IMR-90 (cell line): ENCODE measurements at regions not wholly inside any gene's neighbourhood (a gene's known extent, or its start where the extent isn't known, plus 50 kb on each side); places are given as distances from the start of the nearest gene placed in this dataset.

Source experiments
- ATAC-seq: fragments of 200-7000 bp; cut with Tn5 transposase; 2 replicates; pipeline ENCODE4 v1.9.1; 2020; ENCODE audit warnings: low read depth, mild to moderate bottlenecking, moderate library complexity
- BruUV-seq: library from RNA; stranded (reverse); fragments of 400-500 nt; replicated peaks from 2 replicates; lab custom pipeline; 2021; lab: Mats Ljungman, UMichigan
- CTCF ChIA-PET: fragments of 300-600 bp; formaldehyde crosslinking; extraction: SDS; loops from one replicate; lab custom pipeline; 2021; ENCODE audit warnings: antibody characterized with exemption; lab: Yijun Ruan, JAX
- POLR2A ChIA-PET: fragments of 300-600 bp; sonication (Branson Sonifier 250); formaldehyde crosslinking; loops from one replicate; lab custom pipeline; 2022; ENCODE audit warnings: antibody characterized with exemption; ENCODE audit not compliant: unreplicated experiment; lab: Charles Lee
- DNase-seq: peaks from one replicate; pipeline ENCODE4 v3.0.0; 2013
- H2AFZ ChIP-seq: replicated peaks from 2 replicates; pipeline ENCODE3; 2013; ENCODE audit warnings: low read length, mild to moderate bottlenecking; ENCODE audit not compliant: poor library complexity
- H2AK5ac ChIP-seq: 2 replicates; pipeline ENCODE4 v1.6.1; 2013; ENCODE audit warnings: low read depth, low read length, inconsistent platforms
- H2AK9ac ChIP-seq: replicated peaks from 2 replicates; pipeline ENCODE3; 2013; ENCODE audit warnings: mild to moderate bottlenecking, low read depth, low read length, moderate library complexity; ENCODE audit not compliant: poor library complexity
- H2BK120ac ChIP-seq: 2 replicates; pipeline ENCODE4 v1.6.1; 2013; ENCODE audit warnings: low read depth, low read length, inconsistent platforms
- H2BK15ac ChIP-seq: 3 replicates; pipeline ENCODE4 v1.6.1; 2013; ENCODE audit warnings: low read depth, low read length, inconsistent platforms
- H2BK20ac ChIP-seq: 2 replicates; pipeline ENCODE4 v1.6.1; 2013; ENCODE audit warnings: low read depth, mild to moderate bottlenecking, inconsistent platforms, low read length, moderate library complexity
- H2BK5ac ChIP-seq: 2 replicates; pipeline ENCODE4 v1.6.1; 2013; ENCODE audit warnings: mild to moderate bottlenecking, low read depth, low read length, inconsistent platforms; ENCODE audit not compliant: poor library complexity, severe bottlenecking
- H3K14ac ChIP-seq: replicated peaks from 2 replicates; pipeline ENCODE4 v1.6.1; 2013; ENCODE audit warnings: low read depth, low read length, inconsistent platforms
- H3K18ac ChIP-seq: 2 replicates; pipeline ENCODE4 v1.6.1; 2013; ENCODE audit warnings: low read depth, low read length, control low read depth
- H3K23ac ChIP-seq: 2 replicates; pipeline ENCODE4 v1.6.1; 2013; ENCODE audit warnings: low read depth, low read length, inconsistent platforms
- H3K27ac ChIP-seq: 2 replicates; pipeline ENCODE4 v1.5.1; 2013; ENCODE audit warnings: mild to moderate bottlenecking, control low read depth, low read length; ENCODE audit not compliant: insufficient read depth
- H3K27me3 ChIP-seq: 2 replicates; pipeline ENCODE4 v1.6.1; 2013; ENCODE audit warnings: low read length; ENCODE audit not compliant: control insufficient read depth, insufficient read depth
- H3K36me3 ChIP-seq: 2 replicates; pipeline ENCODE4 v1.6.1; 2013; ENCODE audit warnings: low read length, mixed read lengths; ENCODE audit not compliant: control insufficient read depth, insufficient read depth
- H3K4ac ChIP-seq: 2 replicates; pipeline ENCODE4 v1.6.1; 2013; ENCODE audit warnings: low read depth, low read length, inconsistent platforms
- H3K4me1 ChIP-seq: 2 replicates; pipeline ENCODE4 v1.6.1; 2013; ENCODE audit warnings: low read length, mixed read lengths; ENCODE audit not compliant: control insufficient read depth, insufficient read depth
- H3K4me2 ChIP-seq: 2 replicates; pipeline ENCODE4 v1.6.1; 2013; ENCODE audit warnings: low read depth, mild to moderate bottlenecking, control low read depth, low read length, moderate library complexity
- H3K4me3 ChIP-seq: 2 replicates; pipeline ENCODE4 v1.5.1; 2013; ENCODE audit warnings: low read depth, mild to moderate bottlenecking, control low read depth, low read length, moderate library complexity; ENCODE audit not compliant: insufficient read depth
- H3K56ac ChIP-seq: 2 replicates; pipeline ENCODE4 v1.6.1; 2013; ENCODE audit warnings: low read length, inconsistent platforms; ENCODE audit not compliant: insufficient read depth; ENCODE audit errors: extremely low read depth
- H3K79me1 ChIP-seq, 2 experiments: 2 replicates each; pipeline ENCODE4 v1.6.1; 2013; ENCODE audit warnings: low read length in 2 of 2, inconsistent platforms in 1 of 2, low read depth in 1 of 2
- H3K9ac ChIP-seq: 2 replicates; pipeline ENCODE4 v1.6.1; 2013; ENCODE audit warnings: low read depth, low read length, control low read depth
- H3K9me1 ChIP-seq: 2 replicates; pipeline ENCODE4 v1.6.1; 2013; ENCODE audit warnings: low read length, inconsistent platforms; ENCODE audit not compliant: insufficient read depth
- H3K9me3 ChIP-seq: 2 replicates; pipeline ENCODE4 v1.6.1; 2013; ENCODE audit warnings: low read length; ENCODE audit not compliant: control insufficient read depth, insufficient read depth
- H4K20me1 ChIP-seq: 2 replicates; pipeline ENCODE4 v1.6.1; 2013; ENCODE audit warnings: low read length, inconsistent platforms; ENCODE audit not compliant: insufficient read depth
- H4K5ac ChIP-seq: 2 replicates; pipeline ENCODE4 v1.6.1; 2013; ENCODE audit warnings: mild to moderate bottlenecking, low read depth, low read length, control low read depth
- H4K8ac ChIP-seq, 2 experiments: 2 replicates each; pipeline ENCODE4 v1.6.1; 2013; ENCODE audit warnings: low read depth in 2 of 2, low read length in 2 of 2, control low read depth in 1 of 2, inconsistent platforms in 1 of 2
- H4K91ac ChIP-seq: 2 replicates; pipeline ENCODE4 v1.6.1; 2013; ENCODE audit warnings: low read depth, low read length, inconsistent platforms; ENCODE audit not compliant: insufficient read depth
- BHLHE40 ChIP-seq: fragments of 150-350 bp; IDR thresholded peaks from 2 replicates; pipeline ENCODE4 v1.6.1; 2016; ENCODE audit warnings: mild to moderate bottlenecking, low read depth, low read length
- CHD1 ChIP-seq: IDR thresholded peaks from 2 replicates; pipeline ENCODE4 v1.6.1; 2012; ENCODE audit warnings: low read depth, low read length, improper control_type of control experiment
- MAZ ChIP-seq: IDR thresholded peaks from 2 replicates; pipeline ENCODE4 v1.6.1; 2012; ENCODE audit warnings: low read depth, mild to moderate bottlenecking, low read length, improper control_type of control experiment, moderate library complexity, borderline replicate concordance
- MXI1 ChIP-seq: IDR thresholded peaks from 2 replicates; pipeline ENCODE4 v1.6.1; 2012; ENCODE audit warnings: low read depth, mild to moderate bottlenecking, low read length, moderate library complexity, borderline replicate concordance
- NFE2L2 ChIP-seq: fragments of 150-350 bp; IDR thresholded peaks from 2 replicates; pipeline ENCODE4 v1.6.1; 2016; ENCODE audit warnings: low read depth, mild to moderate bottlenecking, low read length
- POLR2A ChIP-seq: IDR thresholded peaks from 2 replicates; pipeline ENCODE4 v1.6.1; 2012; ENCODE audit warnings: mild to moderate bottlenecking, low read depth, low read length
- RFX5 ChIP-seq: IDR thresholded peaks from 2 replicates; pipeline ENCODE4 v1.8.0; 2012; ENCODE audit warnings: low read depth, mild to moderate bottlenecking, low read length, moderate library complexity
- SMC3 ChIP-seq: fragments of 150-350 bp; IDR thresholded peaks from 2 replicates; pipeline ENCODE4 v1.6.1; 2016; ENCODE audit warnings: low read depth, mild to moderate bottlenecking, antibody characterized with exemption, low read length, moderate library complexity
- WGBS, 2 experiments: methylation state at CpG; one replicate each; pipeline versions ENCODE4 v1.1.5 to v1.1.7; 2013; ENCODE audit warnings: missing lambda C conversion rate in 2 of 2; ENCODE audit not compliant: insufficient read length in 1 of 2; ENCODE audit errors: extremely low coverage in 2 of 2; 5-methylcytosine and 5-hydroxymethylcytosine counted together
- dilution Hi-C: fragments of 300-500 bp; cut with HindIII; formaldehyde crosslinking; loops from one replicate; pipeline ENCODE4 v1.14.3; 2018; ENCODE audit warnings: low sequenced_read_pairs; ENCODE audit not compliant: unreplicated experiment
- in situ Hi-C: fragments of 300-500 bp; cut with MboI; formaldehyde crosslinking; loops from 3 replicates; pipeline ENCODE4 v1.14.3; 2019; ENCODE audit warnings: low sequenced_read_pairs, inconsistent platforms, mixed read lengths
- intact Hi-C: fragments of 100-400 bp; cut with micrococcal nuclease; formaldehyde crosslinking; loops from 2 replicates; pipeline ENCODE4 v1.10.0; 2022
- TF ChIP-seq, protein P1 (sequence below): fragments of 150-350 bp; IDR thresholded peaks from 2 replicates; pipeline ENCODE4 v1.6.1; 2017; ENCODE audit warnings: mild to moderate bottlenecking, antibody characterized with exemption, low read length, low read depth
- TF ChIP-seq, protein P2 (sequence below): fragments of 150-350 bp; IDR thresholded peaks from 2 replicates; pipeline ENCODE4 v1.6.1; 2016; ENCODE audit warnings: low read depth, mild to moderate bottlenecking, low read length, moderate library complexity, borderline replicate concordance

DNA sequence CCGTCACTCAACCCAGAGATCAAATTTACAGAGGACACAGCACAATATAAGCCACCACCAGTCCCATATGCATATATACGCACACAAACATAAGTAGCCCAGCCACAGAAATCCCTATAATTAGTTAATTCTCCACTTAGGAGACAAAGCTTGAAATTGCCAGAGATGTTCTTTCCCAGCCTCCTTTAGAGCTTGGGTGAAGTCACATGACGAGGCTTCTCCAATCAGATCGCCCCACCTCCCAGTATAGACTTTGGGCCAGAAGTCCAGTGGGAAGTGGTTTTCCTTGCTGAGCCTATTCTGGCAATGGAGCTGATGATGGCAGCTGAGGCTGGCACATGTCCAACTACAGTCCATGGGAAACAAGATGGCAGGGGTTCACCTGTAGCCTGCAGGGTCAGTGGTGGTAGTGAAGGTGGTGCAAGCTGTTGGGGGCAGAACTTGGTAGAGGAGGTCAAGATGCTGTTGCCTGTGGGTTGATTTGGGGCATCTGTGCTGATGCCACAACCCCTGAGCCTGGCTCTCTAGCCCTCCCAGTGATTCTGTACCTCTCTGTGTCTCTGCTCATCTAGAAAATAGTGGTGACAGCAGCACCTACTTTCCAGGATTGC lies 535.9 kb downstream of the MATN1 start:
- ChIA-PET CTCF (no interaction called here), POLR2A (no interaction called here)
- Histone ChIP-seq H2BK120ac (no peak overlapping the region), H4K5ac (no peak overlapping the region), H2BK20ac (no peak overlapping the region), H4K20me1 (no peaks in the 10 kb centered on the region), H3K4me3 (no peak overlapping the region), H3K4me2 (no peak overlapping the region), H2BK15ac (no peak overlapping the region), H2AFZ (no peak overlapping the region), H3K9ac (no peak overlapping the region), H4K91ac (no peak overlapping the region), H3K18ac (no peak overlapping the region), H3K27ac (no peak overlapping the region), H2BK5ac (no peak overlapping the region), H2AK9ac (no peak overlapping the region), H3K4ac (no peak overlapping the region), H3K36me3 (no peaks in the 10 kb centered on the region), H4K8ac (no peak overlapping the region), H3K27me3 (no peaks in the 10 kb centered on the region), H2AK5ac (no peak overlapping the region), H3K23ac (no peak overlapping the region), H3K56ac (no peak overlapping the region), H3K4me1 (peaks cover 1% of the 10 kb centered on the region; the same call in 1 of the 2 replicates), H3K9me1 (no peaks in the 10 kb centered on the region), H3K14ac (no peak overlapping the region), H3K9me3 (no peaks in the 10 kb centered on the region), H3K79me1 (no peaks in the 10 kb centered on the region)
- TF ChIP-seq BHLHE40 (no peak), MAZ (no peak), CHD1 (no peak), MXI1 (no peak), SMC3 (no peak), RFX5 (no peak), NFE2L2 (no peak), POLR2A (no peak)
- TF ChIP-seq, protein P1, sequence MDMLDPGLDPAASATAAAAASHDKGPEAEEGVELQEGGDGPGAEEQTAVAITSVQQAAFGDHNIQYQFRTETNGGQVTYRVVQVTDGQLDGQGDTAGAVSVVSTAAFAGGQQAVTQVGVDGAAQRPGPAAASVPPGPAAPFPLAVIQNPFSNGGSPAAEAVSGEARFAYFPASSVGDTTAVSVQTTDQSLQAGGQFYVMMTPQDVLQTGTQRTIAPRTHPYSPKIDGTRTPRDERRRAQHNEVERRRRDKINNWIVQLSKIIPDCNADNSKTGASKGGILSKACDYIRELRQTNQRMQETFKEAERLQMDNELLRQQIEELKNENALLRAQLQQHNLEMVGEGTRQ: no peak
- TF ChIP-seq, protein P2, sequence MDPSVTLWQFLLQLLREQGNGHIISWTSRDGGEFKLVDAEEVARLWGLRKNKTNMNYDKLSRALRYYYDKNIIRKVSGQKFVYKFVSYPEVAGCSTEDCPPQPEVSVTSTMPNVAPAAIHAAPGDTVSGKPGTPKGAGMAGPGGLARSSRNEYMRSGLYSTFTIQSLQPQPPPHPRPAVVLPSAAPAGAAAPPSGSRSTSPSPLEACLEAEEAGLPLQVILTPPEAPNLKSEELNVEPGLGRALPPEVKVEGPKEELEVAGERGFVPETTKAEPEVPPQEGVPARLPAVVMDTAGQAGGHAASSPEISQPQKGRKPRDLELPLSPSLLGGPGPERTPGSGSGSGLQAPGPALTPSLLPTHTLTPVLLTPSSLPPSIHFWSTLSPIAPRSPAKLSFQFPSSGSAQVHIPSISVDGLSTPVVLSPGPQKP: no peak
- dilution Hi-C loops: no loop called here
- WGBS, 2 experiments: no CpG with 5 or more reads among the region's 4 CpGs
- no peak for DNase-seq
- no peak for ATAC-seq
- intact Hi-C loops: no loop called here
- BruUV-seq: no TSS peak
- in situ Hi-C loops: no loop called here
